Thoracic aorta (tissue), 2 donors: ENCODE measurements at regions not wholly inside any gene's neighbourhood (a gene's known extent, or its start where the extent isn't known, plus 50 kb on each side); places are given as distances from the start of the nearest gene placed in this dataset.

Experiments used
- ATAC-seq: fragments of 150-250 bp; one replicate; pipeline ENCODE4 v1.8.0; 2017; ENCODE audit warnings: low read depth; ENCODE audit not compliant: insufficient number of reproducible peaks, low FRiP score
- DNase-seq: peaks from one replicate; pipeline ENCODE4 v3.0.0-alpha.2; 2020; ENCODE audit warnings: low spot score
- H3K27ac ChIP-seq, 2 donors: fragments of 200-600 bp; sonication (generic); 1 replicate in 1 of 2; 2 replicates in 1 of 2; pipeline ENCODE4 v1.5.1; 2016; ENCODE audit warnings: mild to moderate bottlenecking in 2 of 2, moderate library complexity in 2 of 2
- H3K27me3 ChIP-seq: fragments of 200-600 bp; sonication (generic); replicated peaks from 2 replicates; pipeline ENCODE4 v1.6.0; 2016; ENCODE audit warnings: mild to moderate bottlenecking; ENCODE audit not compliant: insufficient read depth
- H3K36me3 ChIP-seq: fragments of 200-600 bp; sonication (generic); one replicate; pipeline ENCODE4 v1.5.1; 2016
- H3K4me1 ChIP-seq, 2 donors: fragments of 200-600 bp; sonication (generic); 1 replicate in 1 of 2; 2 replicates in 1 of 2; pipeline versions ENCODE4 v1.5.1 to v1.6.0; 2016; ENCODE audit warnings: low read depth in 2 of 2, mild to moderate bottlenecking in 1 of 2; ENCODE audit not compliant: control insufficient read depth in 1 of 2
- H3K4me3 ChIP-seq: fragments of 200-600 bp; sonication (generic); 2 replicates; pipeline ENCODE4 v1.5.1; 2016; ENCODE audit warnings: mild to moderate bottlenecking
- H3K9me3 ChIP-seq: fragments of 200-600 bp; sonication (generic); 2 replicates; pipeline ENCODE4 v1.5.1; 2016
- CTCF ChIP-seq: fragments of 200-600 bp; sonication (generic); IDR thresholded peaks from one replicate; pipeline ENCODE4 v1.5.1; 2019; ENCODE audit warnings: antibody characterized with exemption

- H3K4me1 ChIP-seq = peaks cover 6 to 11% of the 10 kb centered on the region in 2 donors
- H3K27ac ChIP-seq = no peak overlapping the region
- no peaks in the 10 kb centered on the region for H3K9me3 ChIP-seq
- no peak for DNase-seq
- no peaks in the 10 kb centered on the region for H3K36me3 ChIP-seq
- H3K4me3 ChIP-seq = no peak overlapping the region
- H3K27me3 ChIP-seq = no peaks in the 10 kb centered on the region
- no peak for TF ChIP-seq CTCF
- no peak for ATAC-seq
Observed at GRCh38 chr1:94674876-94675275, 133.3 kb upstream of the F3 start.

GRCh38 chr1:94672934-94673333 is 131.4 kb upstream of the F3 start:
- Histone ChIP-seq H3K36me3 (no peaks in the 10 kb centered on the region), H3K9me3 (no peaks in the 10 kb centered on the region), H3K27me3 (no peaks in the 10 kb centered on the region), H3K4me3 (no peak overlapping the region), H3K4me1 (peaks cover 6 to 11% of the 10 kb centered on the region in 2 donors), H3K27ac (no peak overlapping the region)
- ATAC-seq (no peak), DNase-seq (no peak)
- TF ChIP-seq CTCF = no peak

- Histone ChIP-seq H3K4me3 (no peak overlapping the region), H3K4me1 (peaks cover 6 to 11% of the 10 kb centered on the region in 2 donors), H3K9me3 (no peaks in the 10 kb centered on the region), H3K27me3 (no peaks in the 10 kb centered on the region), H3K27ac (no peak overlapping the region), H3K36me3 (no peaks in the 10 kb centered on the region)
- no peak for TF ChIP-seq CTCF
- DNase-seq (no peak), ATAC-seq (no peak)
Observed at GRCh38 chr1:94672001-94672400, 130.4 kb upstream of the F3 start.

GRCh38 chr1:94670273-94670672 is 128.7 kb upstream of the F3 start:
- ATAC-seq (no peak), DNase-seq (no peak)
- Histone ChIP-seq H3K27me3 (no peaks in the 10 kb centered on the region), H3K4me3 (no peak overlapping the region), H3K36me3 (no peaks in the 10 kb centered on the region), H3K27ac (no peak overlapping the region), H3K4me1 (peaks cover 6 to 11% of the 10 kb centered on the region in 2 donors), H3K9me3 (no peaks in the 10 kb centered on the region)
- no peak for TF ChIP-seq CTCF

GRCh38 chr1:94669198-94669597 is 127.6 kb upstream of the F3 start:
- ATAC-seq (no peak), DNase-seq (no peak)
- H3K27me3 ChIP-seq = no peaks in the 10 kb centered on the region
- H3K9me3 ChIP-seq = no peaks in the 10 kb centered on the region
- no peak overlapping the region for H3K4me3 ChIP-seq
- no peaks in the 10 kb centered on the region for H3K36me3 ChIP-seq
- no peak overlapping the region for H3K27ac ChIP-seq
- TF ChIP-seq CTCF = no peak
- H3K4me1 ChIP-seq = peaks cover 0 to 5% of the 10 kb centered on the region in 2 donors
